Fibroblast of the conjunctiva (primary cell): ENCODE measurements at regions not wholly inside any gene's neighbourhood (a gene's known extent, or its start where the extent isn't known, plus 50 kb on each side); places are given as distances from the start of the nearest gene placed in this dataset.
"Not testable (repeated sequence)": the region's sequence is repeated elsewhere in the genome, so short reads cannot be mapped to it uniquely, and the experiment has no call there.

Source experiments
- DNase-seq: peaks from one replicate; pipeline ENCODE4 v3.0.0-alpha.2; 2010; ENCODE audit warnings: low read depth

- no peak for DNase-seq
These were observed 93.4 kb downstream of the BLID start for GRCh38 chr11:122022646-122023045.

- no peak for DNase-seq
These were observed 95.1 kb downstream of the BLID start for GRCh38 chr11:122020902-122021301.

DNA sequence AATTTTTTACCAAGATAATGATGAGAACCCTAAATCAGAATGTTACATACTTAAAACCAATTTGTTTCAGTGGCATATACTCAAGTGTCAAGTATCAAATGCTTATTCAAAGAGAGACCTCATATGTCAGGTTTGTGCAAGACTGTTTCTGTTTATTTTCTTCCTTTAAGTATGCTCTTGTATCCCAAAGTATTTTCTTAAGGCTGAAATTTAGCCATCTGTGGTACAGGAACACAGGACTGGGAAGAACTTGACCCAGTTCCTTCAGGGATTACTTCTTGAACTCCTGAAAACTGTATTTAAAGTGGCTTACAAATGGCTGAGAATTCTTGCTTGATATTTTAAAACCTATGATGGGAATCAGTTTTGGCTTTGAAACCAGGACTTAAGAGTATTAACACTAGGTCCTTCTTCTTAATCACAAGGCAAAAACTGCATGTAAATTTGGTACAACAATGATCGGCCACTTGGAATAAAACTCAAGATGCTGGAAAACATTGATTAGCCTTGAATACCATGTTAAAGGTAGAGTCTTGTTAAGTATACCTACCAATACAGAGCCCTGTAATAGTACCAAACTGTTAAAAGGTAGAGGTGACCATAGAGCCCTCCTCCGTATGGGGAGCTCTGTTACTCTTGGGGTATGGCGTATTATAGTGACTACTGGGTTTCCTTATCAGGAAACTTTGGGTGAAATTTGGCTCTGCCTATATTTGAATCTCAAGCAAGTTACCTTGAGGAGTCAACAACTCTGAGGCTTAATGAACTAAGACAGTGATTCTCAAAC is 95.9 kb downstream of the BLID start:
- DNase-seq = no peak

- peak; percentile 61 for DNase-seq
These were observed 108.4 kb downstream of the BLID start for GRCh38 chr11:122007601-122008071.

- no peak for DNase-seq
These were observed 111.6 kb downstream of the BLID start for GRCh38 chr11:122004446-122004845.

GRCh38 chr11:122002926-122003325 is 113.1 kb downstream of the BLID start:
- DNase-seq = no peak

- no peak for DNase-seq
These were observed 114.0 kb downstream of the BLID start for GRCh38 chr11:122002047-122002446.

- no peak for DNase-seq
These were observed 116.4 kb downstream of the BLID start for GRCh38 chr11:121999651-122000050.

- no peak for DNase-seq
These were observed 119.4 kb downstream of the BLID start for GRCh38 chr11:121996574-121996973.

- DNase-seq = no peak
These were observed 132.1 kb downstream of the BLID start for GRCh38 chr11:121983901-121984300.

DNA sequence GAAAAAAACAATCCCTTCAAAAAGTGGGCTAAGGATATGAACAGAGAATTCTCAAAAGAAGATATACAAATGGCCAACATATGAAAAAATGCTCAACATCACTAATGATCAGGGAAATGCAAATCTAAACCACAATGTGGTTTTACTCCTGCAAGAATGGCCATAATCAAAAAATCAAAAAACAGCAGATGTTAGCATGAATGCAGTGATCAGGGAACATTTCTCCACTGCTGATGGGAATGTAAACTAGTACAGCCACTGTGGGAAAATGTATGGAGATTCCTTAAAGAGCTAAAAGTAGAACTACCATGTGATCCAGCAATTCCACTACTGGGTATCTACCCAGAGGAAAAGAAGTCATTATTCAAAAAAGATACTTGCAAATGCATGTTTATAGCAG is 138.1 kb downstream of the BLID start:
- not testable (repeated sequence) for DNase-seq

- DNase-seq = no peak
These were observed 147.4 kb downstream of the BLID start for GRCh38 chr11:121968638-121969037.

DNA sequence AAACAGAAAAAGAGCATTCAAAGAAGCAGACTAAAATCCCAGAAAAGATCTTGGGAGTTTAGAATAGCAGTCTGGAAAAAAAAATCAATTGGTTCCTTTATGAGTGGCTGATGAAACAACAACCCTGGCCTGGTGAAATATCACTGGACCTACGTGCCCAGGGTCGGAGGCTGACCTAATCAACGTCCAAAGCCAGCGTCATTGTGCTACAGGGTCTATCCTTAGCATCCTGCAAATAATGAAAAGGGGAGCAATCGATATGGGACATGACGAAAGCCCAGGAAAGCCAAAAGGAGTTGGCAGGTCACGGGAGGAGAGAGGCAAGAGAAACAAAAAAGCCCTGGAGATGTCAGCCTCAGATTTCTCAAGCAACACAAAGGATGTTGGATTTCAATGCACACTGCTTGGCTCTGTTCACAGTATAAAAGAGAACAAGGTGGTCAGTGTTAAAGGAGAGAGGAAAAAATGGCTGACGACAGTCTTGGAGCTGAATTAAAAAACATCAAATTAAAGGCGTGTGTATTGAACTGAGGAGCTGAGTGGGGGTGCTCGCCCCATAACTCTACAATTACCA is 148.8 kb downstream of the BLID start:
- DNase-seq = no peak

- peak; percentile 28 for DNase-seq
These were observed 150.7 kb downstream of the BLID start for GRCh38 chr11:121965330-121965729.

GRCh38 chr11:121964591-121964990 is 151.4 kb downstream of the BLID start:
- DNase-seq = peak; percentile 26

DNA sequence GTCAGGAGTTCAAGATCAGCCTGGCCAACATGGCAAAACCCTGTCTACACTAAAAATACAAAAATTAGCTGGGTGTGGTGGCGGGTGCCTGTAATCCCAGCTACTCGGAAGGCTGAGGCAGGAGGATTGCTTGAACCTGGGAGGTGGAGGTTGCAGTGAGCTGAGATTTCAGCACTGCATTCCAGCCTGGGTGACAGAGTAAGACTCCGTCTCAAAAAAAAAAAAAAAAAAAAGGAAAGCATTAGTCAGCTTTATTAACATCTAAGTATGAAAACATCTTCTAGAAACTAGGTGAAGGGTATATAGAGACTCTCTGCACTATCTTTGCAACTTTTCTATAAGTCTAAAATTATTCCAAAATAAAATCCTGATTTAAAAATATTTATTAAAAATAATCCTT is 152.2 kb downstream of the BLID start:
- not testable (repeated sequence) for DNase-seq

GRCh38 chr11:121961321-121961801 is 154.7 kb downstream of the BLID start:
- no peak for DNase-seq

- no peak for DNase-seq
These were observed 157.1 kb downstream of the BLID start for GRCh38 chr11:121958971-121959325.

- DNase-seq = no peak
These were observed 157.6 kb downstream of the BLID start for GRCh38 chr11:121958323-121958970.

GRCh38 chr11:121953122-121953521 is 162.9 kb downstream of the BLID start:
- DNase-seq = no peak

DNA sequence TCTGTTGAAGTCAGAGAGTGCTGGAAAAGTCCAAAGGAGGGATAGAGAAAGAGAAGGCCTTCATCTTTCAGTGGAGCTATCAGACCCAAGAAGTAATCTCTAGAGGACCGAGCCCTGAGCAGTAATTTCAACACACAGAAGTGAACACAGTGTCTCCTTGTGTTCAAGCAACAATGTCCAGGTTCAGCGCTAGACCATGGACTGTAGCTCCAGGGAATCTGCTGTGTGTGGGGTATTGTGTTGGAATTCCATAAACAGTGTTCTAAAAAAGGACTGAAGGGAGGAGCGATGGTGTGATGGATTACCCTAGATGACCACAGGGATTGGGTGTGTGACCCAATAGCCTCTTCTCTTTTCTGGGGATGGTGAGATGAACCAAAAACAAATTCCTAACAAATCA is 165.9 kb downstream of the BLID start:
- DNase-seq = no peak

GRCh38 chr11:121946514-121946913 is 169.5 kb downstream of the BLID start:
- DNase-seq = no peak

DNA sequence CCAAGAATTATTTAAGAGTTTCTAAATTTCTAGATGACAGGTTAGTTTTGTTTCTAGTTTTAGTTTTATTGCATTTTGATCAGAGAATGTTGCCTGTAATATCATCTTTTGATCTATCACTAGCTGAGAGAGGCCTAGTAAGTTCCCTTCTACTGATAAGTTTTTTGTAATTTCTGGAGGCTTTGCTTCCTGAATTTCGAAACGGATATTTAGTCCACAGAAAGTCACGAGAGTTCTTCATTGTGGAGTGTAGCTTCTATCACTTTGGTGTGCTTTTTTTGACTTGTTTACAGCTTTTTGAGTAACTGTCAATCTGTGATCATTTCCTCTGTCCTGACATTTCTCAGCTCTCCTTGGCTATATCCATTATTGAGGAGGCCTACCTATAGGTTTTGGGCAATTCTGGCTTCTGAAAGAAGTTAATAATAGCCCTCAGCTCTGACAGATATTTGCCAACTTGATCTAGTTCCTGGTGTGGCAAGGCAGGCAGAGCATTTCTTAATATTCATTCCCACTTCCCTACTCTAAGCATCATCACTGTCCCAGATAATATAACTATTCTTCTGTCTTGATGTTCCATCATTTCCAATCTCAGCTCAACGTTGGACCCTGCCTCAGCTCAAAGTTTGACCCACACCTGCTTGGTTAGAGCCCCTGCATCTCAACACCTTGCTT is 171.3 kb downstream of the BLID start:
- DNase-seq = no peak
